IMR-90 (cell line): ENCODE measurements at regions not wholly inside any gene's neighbourhood (a gene's known extent, or its start where the extent isn't known, plus 50 kb on each side); places are given as distances from the start of the nearest gene placed in this dataset.

Experiments used
- MAFK ChIP-seq: IDR thresholded peaks from 2 replicates; pipeline ENCODE4 v1.6.1; 2012; ENCODE audit warnings: low read depth, low read length, improper control_type of control experiment
- POLR2A ChIP-seq: IDR thresholded peaks from 2 replicates; pipeline ENCODE4 v1.6.1; 2012; ENCODE audit warnings: mild to moderate bottlenecking, low read depth, low read length
- RAD21 ChIP-seq: IDR thresholded peaks from 2 replicates; pipeline ENCODE4 v1.6.1; 2012; ENCODE audit warnings: low read length, improper control_type of control experiment
- TF ChIP-seq, protein P1 (sequence below): conservative IDR thresholded peaks from 2 replicates; pipeline ENCODE4 v1.5.1; 2012; ENCODE audit warnings: mild to moderate bottlenecking, low read depth, low read length, improper control_type of control experiment

GRCh38 chr9:81112627-81113452, 576.5 kb downstream of the TLE1 start:
- TF ChIP-seq, protein P1, sequence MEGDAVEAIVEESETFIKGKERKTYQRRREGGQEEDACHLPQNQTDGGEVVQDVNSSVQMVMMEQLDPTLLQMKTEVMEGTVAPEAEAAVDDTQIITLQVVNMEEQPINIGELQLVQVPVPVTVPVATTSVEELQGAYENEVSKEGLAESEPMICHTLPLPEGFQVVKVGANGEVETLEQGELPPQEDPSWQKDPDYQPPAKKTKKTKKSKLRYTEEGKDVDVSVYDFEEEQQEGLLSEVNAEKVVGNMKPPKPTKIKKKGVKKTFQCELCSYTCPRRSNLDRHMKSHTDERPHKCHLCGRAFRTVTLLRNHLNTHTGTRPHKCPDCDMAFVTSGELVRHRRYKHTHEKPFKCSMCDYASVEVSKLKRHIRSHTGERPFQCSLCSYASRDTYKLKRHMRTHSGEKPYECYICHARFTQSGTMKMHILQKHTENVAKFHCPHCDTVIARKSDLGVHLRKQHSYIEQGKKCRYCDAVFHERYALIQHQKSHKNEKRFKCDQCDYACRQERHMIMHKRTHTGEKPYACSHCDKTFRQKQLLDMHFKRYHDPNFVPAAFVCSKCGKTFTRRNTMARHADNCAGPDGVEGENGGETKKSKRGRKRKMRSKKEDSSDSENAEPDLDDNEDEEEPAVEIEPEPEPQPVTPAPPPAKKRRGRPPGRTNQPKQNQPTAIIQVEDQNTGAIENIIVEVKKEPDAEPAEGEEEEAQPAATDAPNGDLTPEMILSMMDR, result no peak
- no peak for TF ChIP-seq RAD21
- no peak for TF ChIP-seq POLR2A
- no peak for TF ChIP-seq MAFK
